BLaER1 (cell line): ENCODE measurements at regions not wholly inside any gene's neighbourhood (a gene's known extent, or its start where the extent isn't known, plus 50 kb on each side); places are given as distances from the start of the nearest gene placed in this dataset.
"Not testable (repeated sequence)": the region's sequence is repeated elsewhere in the genome, so short reads cannot be mapped to it uniquely, and the experiment has no call there.

Source experiments
- H3K27ac ChIP-seq: shearing (Covaris generic); formaldehyde crosslinking; 2 replicates; pipeline ENCODE4 v1.8.1; 2022
- H3K27me3 ChIP-seq: shearing (Covaris generic); formaldehyde crosslinking; 2 replicates; pipeline ENCODE4 v1.8.1; 2022
- H3K36me3 ChIP-seq: shearing (Covaris generic); formaldehyde crosslinking; 2 replicates; pipeline ENCODE4 v1.8.1; 2022
- H3K4me1 ChIP-seq: shearing (Covaris generic); formaldehyde crosslinking; 2 replicates; pipeline ENCODE4 v1.8.1; 2022
- H3K4me2 ChIP-seq: shearing (Covaris generic); formaldehyde crosslinking; 2 replicates; pipeline ENCODE4 v1.8.1; 2022
- H3K4me3 ChIP-seq: shearing (Covaris generic); formaldehyde crosslinking; 2 replicates; pipeline ENCODE4 v1.8.1; 2022
- H3K9ac ChIP-seq: shearing (Covaris generic); formaldehyde crosslinking; 2 replicates; pipeline ENCODE4 v1.8.1; 2022
- H3K9me3 ChIP-seq: shearing (Covaris generic); formaldehyde crosslinking; 2 replicates; pipeline ENCODE4 v1.8.1; 2022
- H4K20me1 ChIP-seq: shearing (Covaris generic); formaldehyde crosslinking; 2 replicates; pipeline ENCODE4 v1.8.1; 2022
- Cebpa-rat ChIP-seq: shearing (Covaris generic); IDR thresholded peaks from 2 replicates; pipeline ENCODE4 v1.8.1; 2022

DNA sequence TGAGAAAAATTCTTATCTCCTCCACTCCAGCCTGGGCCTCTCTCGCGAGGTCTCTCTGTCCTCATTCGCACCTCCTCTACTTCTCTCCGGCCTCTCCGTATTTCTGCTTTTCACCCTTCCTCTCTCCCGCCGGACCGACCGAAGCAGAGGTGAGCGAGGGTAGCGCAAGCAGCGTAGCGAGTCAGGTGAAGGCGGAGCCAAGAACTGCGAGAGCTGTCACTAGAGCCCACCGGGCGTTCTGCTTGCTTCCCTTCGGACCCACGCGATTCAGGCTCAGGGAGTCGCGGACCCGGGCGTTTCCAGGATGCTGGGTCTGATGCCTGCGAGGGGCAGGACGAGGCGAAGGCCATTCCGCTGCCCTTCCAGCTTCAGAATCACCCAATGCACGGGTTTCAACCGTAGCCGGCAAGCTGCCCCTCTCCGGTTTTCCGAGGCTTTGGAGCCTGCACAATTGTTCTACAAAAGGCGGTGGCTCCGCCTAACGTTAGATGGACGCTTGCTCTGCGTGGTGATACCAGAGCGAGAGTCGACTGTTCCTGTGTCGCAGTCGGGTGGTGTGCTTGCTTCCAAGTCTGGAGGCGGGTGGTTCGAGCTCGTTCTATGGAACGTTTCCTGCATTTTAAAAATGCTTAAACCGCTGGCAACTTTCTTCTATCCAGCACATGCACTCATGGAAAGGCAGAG lies 310.2 kb downstream of the FAM72C start:
- H3K27ac ChIP-seq: no peak overlapping the region
- TF ChIP-seq Cebpa-rat: no peak
- no peaks in the 10 kb centered on the region for H3K27me3 ChIP-seq
- H3K9ac ChIP-seq: no peak overlapping the region
- 0 out of 2 replicates have a peak, but pooled peaks cover 5% of the 10 kb centered on the region for H3K4me1 ChIP-seq
- no peak overlapping the region for H3K4me3 ChIP-seq
- H4K20me1 ChIP-seq: no peaks in the 10 kb centered on the region
- H3K4me2 ChIP-seq: no peak overlapping the region
- peaks cover 11% of the 10 kb centered on the region for H3K9me3 ChIP-seq
- no peaks in the 10 kb centered on the region for H3K36me3 ChIP-seq

DNA sequence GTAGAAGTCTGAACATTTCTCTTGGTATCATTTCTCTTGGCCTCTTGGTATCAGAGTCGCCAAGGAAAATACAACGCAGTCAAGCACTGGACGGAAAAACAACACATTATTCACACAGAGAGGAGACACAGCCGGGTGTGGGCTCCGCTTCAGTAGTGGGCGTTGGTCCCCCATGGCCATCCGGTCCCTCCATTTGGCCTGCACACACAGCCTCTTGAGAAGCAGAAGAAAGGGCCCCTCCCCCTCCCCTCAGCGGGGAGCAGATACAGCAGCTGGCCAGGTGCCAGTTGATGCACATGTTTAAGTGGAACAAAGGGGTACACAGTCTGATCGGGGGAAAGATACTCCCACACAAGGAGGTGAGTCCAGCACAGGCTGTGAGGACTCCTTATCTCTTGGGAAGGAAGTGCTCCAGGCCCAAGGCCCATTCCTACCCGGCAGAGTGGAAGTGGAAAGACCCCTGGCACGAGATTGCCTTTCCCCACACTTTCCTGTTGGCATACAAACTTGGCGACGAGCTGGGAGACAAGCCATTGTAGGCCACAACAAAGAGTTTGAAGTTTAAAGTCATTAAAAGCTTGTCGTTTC lies 311.3 kb downstream of the FAM72C start:
- Histone ChIP-seq H3K9ac (no peak overlapping the region), H3K9me3 (peaks cover 21% of the 10 kb centered on the region), H3K27me3 (no peaks in the 10 kb centered on the region), H3K4me1 (0 out of 2 replicates have a peak, but pooled peaks cover 5% of the 10 kb centered on the region), H4K20me1 (no peaks in the 10 kb centered on the region), H3K4me3 (no peak overlapping the region), H3K36me3 (no peaks in the 10 kb centered on the region), H3K4me2 (no peak overlapping the region), H3K27ac (no peak overlapping the region)
- TF ChIP-seq Cebpa-rat: no peak

DNA sequence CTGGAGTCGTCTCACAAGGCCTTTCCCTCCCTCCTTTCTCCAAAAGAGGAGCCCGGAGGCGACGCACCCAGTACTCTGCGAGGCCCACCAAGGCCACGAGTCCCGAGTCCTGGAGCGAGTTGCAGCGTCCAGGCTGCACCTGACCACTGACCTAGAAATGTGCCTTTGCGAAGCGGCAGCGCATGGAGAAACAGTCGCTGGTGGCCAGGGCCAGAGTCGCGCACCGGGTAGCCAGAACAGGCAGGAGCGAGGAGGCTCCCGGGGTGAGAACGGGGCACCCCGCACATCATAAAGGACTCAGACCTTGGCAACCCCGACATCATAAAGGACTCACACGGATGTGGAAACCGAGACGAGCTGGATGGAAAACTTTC lies 318.4 kb downstream of the FAM72C start:
- TF ChIP-seq Cebpa-rat: no peak
- H3K4me3 ChIP-seq: no peak overlapping the region
- no peaks in the 10 kb centered on the region for H3K36me3 ChIP-seq
- H3K4me2 ChIP-seq: no peak overlapping the region
- H3K27me3 ChIP-seq: no peaks in the 10 kb centered on the region
- no peak overlapping the region for H3K9ac ChIP-seq
- 0 out of 2 replicates have a peak, but pooled peaks cover 5% of the 10 kb centered on the region for H3K4me1 ChIP-seq
- no peak overlapping the region for H3K27ac ChIP-seq
- H4K20me1 ChIP-seq: no peaks in the 10 kb centered on the region
- peaks cover 58% of the 10 kb centered on the region for H3K9me3 ChIP-seq

- H3K9ac ChIP-seq: no peak overlapping the region
- no peaks in the 10 kb centered on the region for H3K27me3 ChIP-seq
- H3K4me1 ChIP-seq: 0 out of 2 replicates have a peak, but pooled peaks cover 5% of the 10 kb centered on the region
- no peak for TF ChIP-seq Cebpa-rat
- no peak overlapping the region for H3K4me2 ChIP-seq
- H3K36me3 ChIP-seq: no peaks in the 10 kb centered on the region
- H3K4me3 ChIP-seq: no peak overlapping the region
- no peak overlapping the region for H3K27ac ChIP-seq
- H4K20me1 ChIP-seq: no peaks in the 10 kb centered on the region
- H3K9me3 ChIP-seq: peaks cover 58% of the 10 kb centered on the region
Measured at GRCh38 chr1:143652744-143653428, 318.9 kb downstream of the FAM72C start.

DNA sequence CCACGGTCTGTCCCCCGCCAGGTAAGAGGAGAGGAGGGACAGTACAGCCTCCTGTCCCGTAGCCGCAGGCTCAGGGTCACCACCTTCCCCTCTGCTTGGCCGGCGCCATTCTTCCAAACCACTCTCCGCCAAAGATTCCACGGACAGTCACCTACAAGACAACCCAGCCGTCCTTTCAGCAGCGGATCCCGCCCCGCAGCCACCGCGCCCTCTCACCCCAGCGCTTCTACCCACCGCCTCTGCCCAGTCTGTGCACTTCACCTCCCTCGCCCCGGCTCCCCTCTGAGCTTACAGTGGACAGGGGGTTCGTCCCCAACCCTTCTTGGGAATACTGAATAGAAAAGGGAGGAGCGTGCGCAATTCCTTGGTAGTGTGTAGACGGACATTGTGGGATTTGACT lies 319.6 kb downstream of the FAM72C start:
- H3K9me3 ChIP-seq: peaks cover 58% of the 10 kb centered on the region
- H3K36me3 ChIP-seq: no peaks in the 10 kb centered on the region
- no peaks in the 10 kb centered on the region for H3K27me3 ChIP-seq
- no peak overlapping the region for H3K4me2 ChIP-seq
- no peak for TF ChIP-seq Cebpa-rat
- H4K20me1 ChIP-seq: no peaks in the 10 kb centered on the region
- no peak overlapping the region for H3K27ac ChIP-seq
- 0 out of 2 replicates have a peak, but pooled peaks cover under 1% of the 10 kb centered on the region for H3K4me1 ChIP-seq
- H3K9ac ChIP-seq: no peak overlapping the region
- H3K4me3 ChIP-seq: no peak overlapping the region

DNA sequence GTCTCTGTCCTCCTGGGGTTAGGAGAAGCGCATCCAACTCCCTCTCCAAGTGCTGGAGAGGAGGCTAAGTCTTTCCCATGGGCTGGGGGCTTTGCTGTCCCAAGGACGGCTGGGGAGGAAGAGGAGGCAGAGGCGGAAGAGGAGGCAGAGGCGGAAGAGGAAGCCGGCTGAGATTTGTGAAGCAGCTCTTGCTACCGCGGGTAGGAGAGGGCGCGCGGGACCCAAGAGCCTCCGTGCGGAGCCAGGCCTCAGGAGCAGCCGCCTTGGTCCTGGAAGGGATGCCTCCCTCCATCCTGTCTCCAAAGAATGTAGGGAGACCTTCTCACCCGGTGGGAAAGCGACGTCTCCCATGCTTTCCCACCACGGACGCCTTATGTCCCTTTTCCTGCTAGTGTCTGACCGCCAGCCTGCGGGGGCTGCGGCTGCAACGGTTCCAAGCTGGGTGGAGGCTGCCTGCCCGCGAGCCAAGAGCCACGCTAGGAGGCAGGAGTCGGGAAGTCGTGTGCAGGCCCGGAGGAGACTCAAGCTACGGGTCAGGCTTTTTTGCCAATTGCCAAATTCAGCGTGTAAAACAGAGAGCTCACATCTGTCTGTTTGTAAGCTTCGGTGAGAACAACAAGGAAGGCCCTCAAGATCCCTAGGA lies 320.3 kb downstream of the FAM72C start:
- Histone ChIP-seq H3K4me2 (no peak overlapping the region), H3K4me3 (no peak overlapping the region), H3K27ac (no peak overlapping the region), H4K20me1 (no peaks in the 10 kb centered on the region), H3K9ac (no peak overlapping the region), H3K4me1 (no peaks in the 10 kb centered on the region), H3K27me3 (no peaks in the 10 kb centered on the region), H3K9me3 (peaks cover 54% of the 10 kb centered on the region), H3K36me3 (no peaks in the 10 kb centered on the region)
- no peak for TF ChIP-seq Cebpa-rat

DNA sequence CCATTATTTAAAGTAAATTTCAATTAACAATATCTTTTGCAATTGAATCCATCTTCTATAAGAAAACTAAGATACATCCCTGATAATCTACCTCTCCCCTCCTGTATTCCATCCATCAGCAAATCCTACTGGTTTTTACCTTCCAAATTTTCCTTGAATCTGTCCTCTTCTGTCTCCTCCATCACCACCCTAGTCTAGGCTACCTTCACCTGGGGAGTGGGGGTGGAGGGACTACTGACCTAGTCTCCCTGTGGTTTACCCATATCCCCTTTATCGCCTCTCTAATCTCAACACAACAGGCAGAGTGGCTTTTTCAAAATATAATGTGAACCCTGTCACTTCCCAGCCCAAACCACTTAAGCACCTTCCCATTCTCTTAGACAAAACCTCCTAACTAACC lies 327.8 kb downstream of the FAM72C start:
- H3K4me3 ChIP-seq, H3K4me1 ChIP-seq, H3K27me3 ChIP-seq, H3K27ac ChIP-seq, H4K20me1 ChIP-seq, H3K36me3 ChIP-seq, H3K4me2 ChIP-seq, H3K9ac ChIP-seq: not testable (repeated sequence)
- peaks cover 13% of the 10 kb centered on the region for H3K9me3 ChIP-seq

GRCh38 chr1:143643148-143643885 lies 328.5 kb downstream of the FAM72C start:
- H4K20me1 ChIP-seq: no peaks in the 10 kb centered on the region
- no peak overlapping the region for H3K4me3 ChIP-seq
- no peak overlapping the region for H3K27ac ChIP-seq
- no peak for TF ChIP-seq Cebpa-rat
- H3K9ac ChIP-seq: no peak overlapping the region
- no peaks in the 10 kb centered on the region for H3K36me3 ChIP-seq
- H3K27me3 ChIP-seq: no peaks in the 10 kb centered on the region
- H3K9me3 ChIP-seq: peaks cover 13% of the 10 kb centered on the region
- no peaks in the 10 kb centered on the region for H3K4me1 ChIP-seq
- H3K4me2 ChIP-seq: no peak overlapping the region

DNA sequence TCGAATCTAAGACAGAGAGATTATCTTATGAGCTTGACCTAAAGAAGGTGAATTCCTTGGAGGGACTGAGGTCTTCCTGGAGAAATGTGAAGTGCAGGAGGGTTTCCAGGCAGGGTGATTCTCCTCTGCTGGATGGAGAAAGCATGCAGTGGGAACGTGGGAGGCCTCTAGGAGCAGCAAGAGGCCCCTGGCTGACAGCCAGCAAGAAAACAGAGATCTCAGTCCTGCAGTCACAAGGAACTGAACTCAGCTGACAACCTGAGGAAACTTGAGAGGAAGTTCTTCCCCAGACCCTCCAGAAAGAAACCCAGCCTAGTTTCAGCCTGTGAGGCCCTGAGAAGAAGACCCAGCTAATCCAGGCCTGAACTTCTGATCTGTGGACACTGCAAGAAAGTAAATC lies 345.9 kb downstream of the FAM72C start:
- no peak for TF ChIP-seq Cebpa-rat
- Histone ChIP-seq H3K9me3 (no peaks in the 10 kb centered on the region), H3K4me2 (no peak overlapping the region)

More for the DNA sequence above, 345.9 kb downstream of the FAM72C start:
- no peaks in the 10 kb centered on the region for H3K27me3 ChIP-seq
- H3K27ac ChIP-seq: no peak overlapping the region
- H4K20me1 ChIP-seq: no peaks in the 10 kb centered on the region
- H3K4me1 ChIP-seq: no peaks in the 10 kb centered on the region
- H3K36me3 ChIP-seq: no peaks in the 10 kb centered on the region
- H3K9ac ChIP-seq: no peak overlapping the region
- no peak overlapping the region for H3K4me3 ChIP-seq
